DMS114 treated with DMSO at 0.1 percent for 48 hours (cell line): ENCODE measurements at regions not wholly inside any gene's neighbourhood (a gene's known extent, or its start where the extent isn't known, plus 50 kb on each side); places are given as distances from the start of the nearest gene placed in this dataset.
"Not testable (repeated sequence)": the region's sequence is repeated elsewhere in the genome, so short reads cannot be mapped to it uniquely, and the experiment has no call there.

ENCODE experiments used
- DNase-seq: peaks from one replicate; lab custom pipeline; 2025; ENCODE audit not compliant: unreplicated experiment; lab: John Stamatoyannopoulos, UW

DNA sequence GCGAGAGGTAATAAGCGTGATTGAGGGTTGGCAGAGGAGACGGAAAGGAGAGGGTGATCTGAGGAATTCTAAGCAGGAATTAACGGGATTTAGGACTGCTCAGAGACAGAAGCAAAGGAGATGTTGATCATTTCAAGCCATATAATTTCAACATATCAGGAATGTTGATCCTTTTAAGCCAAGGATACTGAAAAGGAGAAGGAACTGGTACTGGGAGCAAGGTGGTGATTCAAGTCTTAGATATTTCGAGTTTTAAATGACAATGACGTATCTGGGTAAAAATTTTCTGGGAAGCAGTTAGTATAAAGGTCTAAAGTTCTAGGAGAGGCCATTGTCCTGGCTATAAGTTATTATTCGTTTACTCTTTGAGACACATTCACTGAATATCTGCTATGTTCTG, 91.3 kb upstream of the OGFRL1 start:
- no peak for DNase-seq

GRCh38 chr6:71197780-71198179, 90.8 kb upstream of the OGFRL1 start:
- no peak for DNase-seq

- no peak for DNase-seq
Observed at GRCh38 chr6:71198908-71199307, 89.7 kb upstream of the OGFRL1 start.

DNA sequence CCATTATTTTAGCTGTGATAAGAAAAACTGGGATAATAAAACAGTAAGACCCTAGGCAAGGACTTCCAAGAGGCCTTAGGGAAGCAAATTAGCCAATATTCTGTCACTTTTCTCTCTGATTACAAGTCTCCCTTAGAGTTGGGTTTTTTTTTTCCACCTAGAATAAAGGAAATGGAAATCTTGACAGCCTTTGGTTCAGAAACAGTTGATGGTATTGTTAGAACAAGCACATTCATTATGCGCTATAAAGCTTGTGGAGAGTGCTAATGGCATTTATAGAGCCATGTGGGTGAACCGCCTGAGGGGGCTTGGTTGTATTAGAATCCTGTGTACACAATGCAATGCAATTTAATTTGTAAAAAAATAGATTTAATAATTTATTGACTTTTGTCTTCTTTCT, 88.9 kb upstream of the OGFRL1 start:
- DNase-seq: no peak

- no peak for DNase-seq
Observed at GRCh38 chr6:71203206-71203605, 85.4 kb upstream of the OGFRL1 start.

GRCh38 chr6:71204741-71205140, 83.9 kb upstream of the OGFRL1 start:
- no peak for DNase-seq

- no peak for DNase-seq
Observed at GRCh38 chr6:71205336-71205956, 83.2 kb upstream of the OGFRL1 start.

- no peak for DNase-seq
Observed at GRCh38 chr6:71206089-71206488, 82.5 kb upstream of the OGFRL1 start.

DNA sequence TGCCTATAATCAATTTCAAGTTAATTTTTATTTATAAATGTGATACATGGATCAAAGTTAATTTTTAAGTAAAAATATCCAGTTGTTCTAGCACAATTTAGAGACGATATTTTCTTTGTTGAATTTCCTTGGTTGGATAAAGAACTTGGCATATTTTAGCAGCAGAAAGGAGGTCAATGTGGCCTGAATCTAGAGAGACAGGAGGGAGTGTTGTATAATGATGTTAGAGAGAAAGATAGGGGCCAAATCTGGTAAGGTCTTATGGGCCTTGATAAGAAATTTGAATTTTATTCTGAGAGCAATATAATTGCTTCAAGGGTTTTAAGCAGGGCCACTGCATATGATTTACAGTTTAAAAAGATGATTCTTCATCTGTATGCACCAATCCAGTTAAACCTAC, 79.4 kb upstream of the OGFRL1 start:
- no peak for DNase-seq

DNA sequence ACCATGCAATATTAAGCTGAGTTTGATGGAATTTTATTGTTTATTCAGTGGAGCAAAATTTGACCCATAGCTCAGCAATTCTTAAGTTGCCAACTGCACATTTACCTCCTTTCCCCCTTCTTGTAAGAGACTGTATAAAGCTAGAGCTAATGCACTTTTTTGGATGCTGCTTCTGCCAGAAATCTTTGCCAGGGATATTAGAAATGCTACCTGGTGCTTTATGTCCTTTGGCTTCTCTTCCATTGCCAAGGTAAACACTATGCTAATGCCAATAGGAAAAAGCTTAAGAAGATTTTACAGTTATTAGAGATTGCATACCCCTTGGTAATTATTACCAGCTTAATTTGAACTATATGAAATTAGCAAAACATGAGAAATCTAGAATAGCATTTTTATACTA, 79.0 kb upstream of the OGFRL1 start:
- DNase-seq: no peak

DNA sequence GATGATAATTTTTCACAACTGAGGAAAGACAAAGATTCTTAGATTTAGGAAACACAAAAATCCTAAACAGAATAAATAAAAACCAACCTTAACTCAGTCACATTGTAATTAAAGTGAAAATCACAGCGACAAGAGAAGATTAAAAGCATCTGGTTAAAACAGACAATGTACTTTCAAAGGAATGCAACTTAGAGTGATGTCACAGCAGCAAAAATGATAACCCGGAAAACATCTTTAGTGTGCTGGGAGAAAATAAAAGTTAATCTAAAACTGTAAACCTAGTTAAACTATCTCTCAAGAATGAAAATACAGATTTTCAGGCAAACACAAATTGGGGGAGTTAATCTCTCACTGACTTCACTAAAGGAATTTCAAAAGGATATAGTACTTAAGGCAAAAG, 76.8 kb upstream of the OGFRL1 start:
- DNase-seq: no peak

- no peak for DNase-seq
Observed at GRCh38 chr6:71220466-71220865, 68.1 kb upstream of the OGFRL1 start.

GRCh38 chr6:71222671-71223070, 65.9 kb upstream of the OGFRL1 start:
- DNase-seq: no peak

DNA sequence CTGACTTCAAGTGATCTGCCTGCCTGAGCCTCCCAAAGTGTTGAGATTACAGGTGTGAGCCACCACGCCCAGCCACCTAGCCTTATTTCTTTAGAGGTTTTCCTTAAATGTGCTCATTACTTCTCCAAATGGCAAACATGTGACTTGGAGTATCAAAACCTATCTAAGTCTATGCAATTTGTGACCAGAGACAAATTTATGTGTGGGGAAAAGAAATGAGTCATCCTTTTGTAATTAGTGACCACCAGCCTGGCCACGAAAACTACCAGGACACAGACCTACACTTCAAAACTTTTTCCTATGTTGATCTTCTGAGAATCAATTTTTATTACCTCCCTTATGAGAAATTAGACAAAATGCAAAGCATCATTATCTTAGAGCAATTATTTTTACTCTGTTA, 64.6 kb upstream of the OGFRL1 start:
- no peak for DNase-seq

DNA sequence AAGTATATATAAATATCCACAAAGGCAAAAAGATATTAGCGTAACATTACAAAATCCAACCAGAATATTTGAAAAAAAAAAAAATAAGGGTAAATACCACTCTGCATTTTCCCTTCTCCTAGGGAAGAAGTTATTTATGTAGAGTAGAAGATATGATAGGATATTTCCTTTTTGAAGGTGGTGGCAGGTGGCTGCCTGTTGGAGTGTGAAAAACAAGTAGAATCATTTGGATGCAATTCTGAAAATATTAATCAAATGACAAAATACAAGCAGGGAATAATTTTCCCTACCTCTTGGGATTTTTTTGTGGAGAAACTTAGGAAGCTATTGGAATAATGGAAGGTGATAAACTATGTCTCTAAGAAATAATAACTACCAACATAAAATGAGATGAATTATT, 62.5 kb upstream of the OGFRL1 start:
- DNase-seq: no peak

GRCh38 chr6:71228461-71229041, 60.1 kb upstream of the OGFRL1 start:
- no peak for DNase-seq

DNA sequence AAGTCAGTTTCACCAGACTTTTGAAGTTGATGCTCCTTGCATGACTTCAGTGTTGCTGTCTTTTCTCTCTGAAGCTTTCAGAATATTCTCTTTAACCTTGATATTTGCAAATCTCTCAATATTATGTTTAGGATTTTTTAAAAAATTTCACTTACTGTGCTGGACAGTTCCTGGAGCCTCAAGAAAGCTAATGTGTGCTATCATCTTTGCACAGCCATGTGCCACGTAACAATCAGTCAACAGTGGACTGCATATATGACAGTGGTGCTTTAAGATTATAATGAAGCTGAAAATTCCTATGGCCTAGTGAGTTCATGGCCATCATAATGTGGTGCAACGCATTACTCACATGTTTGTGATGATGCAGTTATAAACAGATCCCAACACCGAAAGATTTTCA, 59.1 kb upstream of the OGFRL1 start:
- no peak for DNase-seq

GRCh38 chr6:71232890-71233289, 55.7 kb upstream of the OGFRL1 start:
- not testable (repeated sequence) for DNase-seq

- DNase-seq: no peak
Observed at GRCh38 chr6:71236926-71237434, 51.6 kb upstream of the OGFRL1 start.

- no peak for DNase-seq
Observed at GRCh38 chr6:71238351-71238750, 50.3 kb upstream of the OGFRL1 start.
